ENCODE measurements at regions not wholly inside any gene's neighbourhood (a gene's known extent, or its start where the extent isn't known, plus 50 kb on each side); places are given as distances from the start of the nearest gene placed in this dataset.

DNA sequence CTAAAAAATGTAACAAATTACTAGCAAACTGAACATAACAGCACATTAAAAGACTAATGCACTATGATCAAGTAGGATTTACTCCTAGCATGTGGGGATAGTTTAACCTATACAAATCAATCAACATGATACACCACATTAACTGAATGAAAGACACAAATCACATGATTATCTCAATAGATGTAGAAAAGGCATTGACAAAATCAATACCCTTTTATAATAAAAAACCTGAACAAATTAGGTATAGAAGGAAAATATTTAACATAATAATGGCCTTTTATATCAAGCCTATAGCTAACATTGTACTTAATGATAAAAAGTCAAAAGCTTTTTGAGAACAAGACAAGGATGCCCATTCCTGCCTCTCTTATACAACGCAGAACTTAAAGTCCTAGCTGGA lies 540.0 kb downstream of the RERGL start:
- TF ChIP-seq, protein P1, sequence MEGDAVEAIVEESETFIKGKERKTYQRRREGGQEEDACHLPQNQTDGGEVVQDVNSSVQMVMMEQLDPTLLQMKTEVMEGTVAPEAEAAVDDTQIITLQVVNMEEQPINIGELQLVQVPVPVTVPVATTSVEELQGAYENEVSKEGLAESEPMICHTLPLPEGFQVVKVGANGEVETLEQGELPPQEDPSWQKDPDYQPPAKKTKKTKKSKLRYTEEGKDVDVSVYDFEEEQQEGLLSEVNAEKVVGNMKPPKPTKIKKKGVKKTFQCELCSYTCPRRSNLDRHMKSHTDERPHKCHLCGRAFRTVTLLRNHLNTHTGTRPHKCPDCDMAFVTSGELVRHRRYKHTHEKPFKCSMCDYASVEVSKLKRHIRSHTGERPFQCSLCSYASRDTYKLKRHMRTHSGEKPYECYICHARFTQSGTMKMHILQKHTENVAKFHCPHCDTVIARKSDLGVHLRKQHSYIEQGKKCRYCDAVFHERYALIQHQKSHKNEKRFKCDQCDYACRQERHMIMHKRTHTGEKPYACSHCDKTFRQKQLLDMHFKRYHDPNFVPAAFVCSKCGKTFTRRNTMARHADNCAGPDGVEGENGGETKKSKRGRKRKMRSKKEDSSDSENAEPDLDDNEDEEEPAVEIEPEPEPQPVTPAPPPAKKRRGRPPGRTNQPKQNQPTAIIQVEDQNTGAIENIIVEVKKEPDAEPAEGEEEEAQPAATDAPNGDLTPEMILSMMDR (IDR thresholded peaks at IDR 0.05), result no peak
- TF ChIP-seq POLR2A (IDR thresholded peaks at IDR 0.05) (no peak), EP300 (IDR thresholded peaks at IDR 0.05; ENCODE audit: low read depth) (no peak), POLR2AphosphoS5 (IDR thresholded peaks at IDR 0.05) (no peak)

Measured in transverse colon (tissue), 4 donors.